Gastrocnemius medialis (tissue), 4 donors: ENCODE measurements at regions not wholly inside any gene's neighbourhood (a gene's known extent, or its start where the extent isn't known, plus 50 kb on each side); places are given as distances from the start of the nearest gene placed in this dataset.

Experiments
- ATAC-seq, 2 donors: fragments of 150-250 bp; one replicate each; pipeline ENCODE4 v1.9.1; 2016
- DNase-seq, 2 donors: peaks; one replicate each; pipeline ENCODE4 v3.0.0-alpha.2; 2019
- H3K27ac ChIP-seq, 4 donors: fragments of 200-600 bp; sonication (generic); 1 replicate in 1 of 4; 2 replicates in 3 of 4; pipeline ENCODE4 v1.5.1; 2016 to 2018; ENCODE audit warnings: mild to moderate bottlenecking in 2 of 4, moderate library complexity in 1 of 4
- H3K27me3 ChIP-seq, 3 donors: fragments of 200-600 bp; sonication (generic) in 2 of 3; 1 replicate in 1 of 3; 2 replicates in 2 of 3; pipeline versions ENCODE4 v1.5.1 to v1.6.0; 2016 to 2019; ENCODE audit warnings: mild to moderate bottlenecking in 1 of 3, moderate library complexity in 1 of 3
- H3K36me3 ChIP-seq, 2 donors: fragments of 200-600 bp; sonication (generic) in 1 of 2; one replicate each; pipeline ENCODE4 v1.5.1; 2017 to 2018
- H3K4me1 ChIP-seq, 2 donors: fragments of 200-600 bp; sonication (generic) in 1 of 2; one replicate each; pipeline ENCODE4 v1.5.1; 2016 to 2017; ENCODE audit warnings: mild to moderate bottlenecking in 2 of 2
- H3K4me3 ChIP-seq, 4 donors: fragments of 200-600 bp; sonication (generic) in 3 of 4; 1 replicate in 1 of 4; 2 replicates in 3 of 4; pipeline ENCODE4 v1.5.1; 2016 to 2019; ENCODE audit warnings: mild to moderate bottlenecking in 2 of 4
- H3K9me3 ChIP-seq, 3 donors: fragments of 200-600 bp; sonication (generic) in 2 of 3; 1 replicate in 1 of 3; 2 replicates in 2 of 3; pipeline ENCODE4 v1.5.1; 2016 to 2019
- CTCF ChIP-seq, 5 experiments: fragments of 450-650 bp in 3 of 5; fragments of 200-600 bp in 2 of 5; sonication (generic) in 2 of 5; IDR thresholded peaks in 4 of 5; conservative IDR thresholded peaks in 1 of 5; 1 replicate in 4 of 5; 2 replicates in 1 of 5; pipeline ENCODE4 v1.5.1; 2016 to 2019; ENCODE audit warnings: antibody characterized with exemption in 5 of 5, mild to moderate bottlenecking in 3 of 5, moderate library complexity in 3 of 5
- POLR2A ChIP-seq, 2 donors: fragments of 450-650 bp; IDR thresholded peaks; one replicate each; pipeline ENCODE4 v1.6.1; 2017; ENCODE audit warnings: antibody characterized with exemption in 2 of 2, mild to moderate bottlenecking in 2 of 2, moderate library complexity in 2 of 2
- in situ Hi-C, 4 donors: fragments of 200-750 bp; cut with MboI; loops; one replicate each; pipeline versions ENCODE4 v1.15.0 to v1.8.0; 2017; ENCODE audit warnings: low sequenced_read_pairs in 4 of 4
- intact Hi-C: fragments of 100-400 bp; cut with DNase I; formaldehyde crosslinking; loops from one replicate; pipeline ENCODE4 v1.15.1; 2023; ENCODE audit warnings: low total_unique reads

- H3K4me3 ChIP-seq = no peak overlapping the region
- DNase-seq (no peak), ATAC-seq (no peak)
- H3K27me3 ChIP-seq = no peaks in the 10 kb centered on the region
- in situ Hi-C loops (no loop called here), intact Hi-C loops (no loop called here)
- no peaks in the 10 kb centered on the region for H3K36me3 ChIP-seq
- no peaks in the 10 kb centered on the region for H3K4me1 ChIP-seq
- H3K9me3 ChIP-seq = no peaks in the 10 kb centered on the region
- no peak overlapping the region for H3K27ac ChIP-seq
- TF ChIP-seq CTCF (IDR thresholded peaks at IDR 0.05 in 4 of 5, conservative IDR thresholded peaks at IDR 0.05 in 1 of 5) (no peak), POLR2A (IDR thresholded peaks at IDR 0.05) (no peak)
Measured at GRCh38 chr14:28678887-28679286, 87.7 kb upstream of the FOXG1 start.

DNA sequence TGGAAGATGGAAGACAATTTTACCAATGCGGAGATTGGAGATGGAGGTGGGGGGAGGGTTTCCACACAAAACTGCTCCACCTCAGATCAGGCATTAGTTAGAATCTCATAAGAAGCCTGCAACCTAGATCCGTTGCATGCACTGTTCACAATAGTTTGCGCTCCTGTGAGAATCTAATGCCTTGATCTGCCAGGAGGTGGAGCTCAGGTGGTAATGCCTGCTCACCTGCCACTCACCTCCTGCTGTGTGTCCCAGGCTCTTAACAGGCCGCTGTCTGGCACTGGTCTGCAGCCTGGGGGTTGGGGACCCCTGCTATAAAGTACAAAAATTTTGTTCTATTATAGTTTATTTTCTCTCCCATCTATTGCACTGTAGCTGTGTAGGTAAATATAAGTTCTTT is 84.9 kb upstream of the FOXG1 start:
- H3K4me3 ChIP-seq = no peak overlapping the region

DNA sequence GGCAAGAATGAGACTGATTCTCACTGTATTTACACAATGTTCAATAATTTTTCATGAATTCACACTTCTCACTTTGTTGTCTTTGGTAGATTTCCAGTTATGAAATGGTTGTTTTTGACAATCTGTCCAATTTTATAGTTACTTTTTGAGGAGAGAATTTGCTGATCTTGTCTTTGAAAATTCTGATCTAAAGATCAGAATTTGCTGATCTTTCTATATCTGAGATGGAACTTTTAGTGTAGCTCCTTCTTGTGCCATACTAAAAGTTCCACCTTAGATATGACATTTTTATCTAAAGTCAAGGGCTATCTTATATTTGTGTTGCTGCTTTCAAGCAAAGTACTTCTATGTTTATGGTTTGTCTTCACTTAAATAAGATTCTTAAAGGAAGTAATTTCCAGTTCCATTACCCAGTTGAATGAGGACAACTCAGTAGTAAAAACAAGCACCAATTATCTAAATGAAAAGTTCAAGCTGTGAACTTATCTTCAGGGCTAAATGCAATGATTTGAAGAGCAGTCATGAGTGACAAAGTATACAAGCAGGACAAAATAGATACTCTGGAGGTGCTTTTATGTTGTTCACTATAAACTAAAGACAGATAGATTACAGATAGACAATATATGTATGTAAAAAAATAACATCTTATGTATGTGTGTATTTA is 76.4 kb upstream of the FOXG1 start:
- H3K36me3 ChIP-seq = no peaks in the 10 kb centered on the region
- no peaks in the 10 kb centered on the region for H3K9me3 ChIP-seq
- no peaks in the 10 kb centered on the region for H3K27me3 ChIP-seq
- in situ Hi-C loops (no loop called here), intact Hi-C loops (no loop called here)
- no peak overlapping the region for H3K4me3 ChIP-seq
- no peak for TF ChIP-seq CTCF (IDR thresholded peaks at IDR 0.05 in 4 of 5, conservative IDR thresholded peaks at IDR 0.05 in 1 of 5)
- no peak for TF ChIP-seq POLR2A (IDR thresholded peaks at IDR 0.05)
- DNase-seq (no peak), ATAC-seq (no peak)
- no peaks in the 10 kb centered on the region for H3K4me1 ChIP-seq
- H3K27ac ChIP-seq = no peak overlapping the region

More for the DNA sequence above, 84.9 kb upstream of the FOXG1 start:
- DNase-seq = no peak
- Histone ChIP-seq H3K4me1 (no peaks in the 10 kb centered on the region), H3K27ac (no peak overlapping the region), H3K9me3 (no peaks in the 10 kb centered on the region), H3K27me3 (no peaks in the 10 kb centered on the region), H3K36me3 (no peaks in the 10 kb centered on the region)
- TF ChIP-seq CTCF (IDR thresholded peaks at IDR 0.05 in 4 of 5, conservative IDR thresholded peaks at IDR 0.05 in 1 of 5) (no peak), POLR2A (IDR thresholded peaks at IDR 0.05) (no peak)
- ATAC-seq = no peak
- intact Hi-C loops (no loop called here), in situ Hi-C loops (no loop called here)

DNA sequence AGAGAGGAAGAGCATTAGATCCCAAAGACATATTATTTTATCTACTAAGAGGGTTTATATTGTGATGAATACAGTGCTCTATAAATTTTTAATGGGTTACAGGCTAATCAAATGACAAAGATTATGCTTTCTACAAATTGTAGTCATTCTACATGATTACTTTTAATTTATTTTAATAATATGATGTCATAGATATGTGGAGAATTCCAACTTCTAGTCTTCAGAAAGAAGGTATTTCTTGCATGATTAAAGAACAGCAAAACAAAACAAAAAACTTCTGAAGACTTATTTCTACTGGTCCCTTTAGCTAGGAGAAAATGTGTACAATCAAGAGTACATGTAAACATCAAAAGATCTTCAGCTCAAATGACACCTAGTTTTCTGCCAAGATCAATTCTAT is 71.5 kb upstream of the FOXG1 start:
- Histone ChIP-seq H3K27me3 (no peaks in the 10 kb centered on the region), H3K4me3 (no peak overlapping the region), H3K27ac (no peak overlapping the region), H3K4me1 (no peaks in the 10 kb centered on the region), H3K36me3 (no peaks in the 10 kb centered on the region), H3K9me3 (no peaks in the 10 kb centered on the region)
- TF ChIP-seq POLR2A (IDR thresholded peaks at IDR 0.05) = no peak
- TF ChIP-seq CTCF (IDR thresholded peaks at IDR 0.05 in 4 of 5, conservative IDR thresholded peaks at IDR 0.05 in 1 of 5) = no peak
- DNase-seq (no peak), ATAC-seq (no peak)
- in situ Hi-C loops = no loop called here
- intact Hi-C loops = no loop called here

- H3K27ac ChIP-seq = no peak overlapping the region
- in situ Hi-C loops (no loop called here), intact Hi-C loops (no loop called here)
- no peaks in the 10 kb centered on the region for H3K9me3 ChIP-seq
- TF ChIP-seq CTCF (IDR thresholded peaks at IDR 0.05 in 4 of 5, conservative IDR thresholded peaks at IDR 0.05 in 1 of 5) (no peak), POLR2A (IDR thresholded peaks at IDR 0.05) (no peak)
- no peaks in the 10 kb centered on the region for H3K4me1 ChIP-seq
- H3K4me3 ChIP-seq = no peak overlapping the region
- H3K36me3 ChIP-seq = no peaks in the 10 kb centered on the region
- H3K27me3 ChIP-seq = no peaks in the 10 kb centered on the region
- ATAC-seq = no peak
- no peak for DNase-seq
Measured at GRCh38 chr14:28701733-28702132, 64.9 kb upstream of the FOXG1 start.
